ENCODE measurements at regions not wholly inside any gene's neighbourhood (a gene's known extent, or its start where the extent isn't known, plus 50 kb on each side); places are given as distances from the start of the nearest gene placed in this dataset.

DNA sequence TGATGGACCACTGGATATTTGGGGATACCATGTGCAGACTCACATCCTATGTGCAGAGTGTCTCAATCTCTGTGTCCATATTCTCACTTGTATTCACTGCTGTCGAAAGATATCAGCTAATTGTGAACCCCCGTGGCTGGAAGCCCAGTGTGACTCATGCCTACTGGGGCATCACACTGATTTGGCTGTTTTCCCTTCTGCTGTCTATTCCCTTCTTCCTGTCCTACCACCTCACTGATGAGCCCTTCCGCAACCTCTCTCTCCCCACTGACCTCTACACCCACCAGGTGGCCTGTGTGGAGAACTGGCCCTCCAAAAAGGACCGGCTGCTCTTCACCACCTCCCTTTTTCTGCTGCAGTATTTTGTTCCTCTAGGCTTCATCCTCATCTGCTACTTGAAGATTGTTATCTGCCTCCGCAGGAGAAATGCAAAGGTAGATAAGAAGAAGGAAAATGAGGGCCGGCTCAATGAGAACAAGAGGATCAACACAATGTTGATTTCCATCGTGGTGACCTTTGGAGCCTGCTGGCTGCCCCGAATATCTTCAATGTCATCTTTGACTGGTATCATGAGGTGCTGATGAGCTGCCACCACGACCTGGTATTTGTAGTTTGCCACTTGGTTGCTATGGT, 54.5 kb upstream of the HNRNPA0 start:
- peak; percentile 2 for DNase-seq

DNA sequence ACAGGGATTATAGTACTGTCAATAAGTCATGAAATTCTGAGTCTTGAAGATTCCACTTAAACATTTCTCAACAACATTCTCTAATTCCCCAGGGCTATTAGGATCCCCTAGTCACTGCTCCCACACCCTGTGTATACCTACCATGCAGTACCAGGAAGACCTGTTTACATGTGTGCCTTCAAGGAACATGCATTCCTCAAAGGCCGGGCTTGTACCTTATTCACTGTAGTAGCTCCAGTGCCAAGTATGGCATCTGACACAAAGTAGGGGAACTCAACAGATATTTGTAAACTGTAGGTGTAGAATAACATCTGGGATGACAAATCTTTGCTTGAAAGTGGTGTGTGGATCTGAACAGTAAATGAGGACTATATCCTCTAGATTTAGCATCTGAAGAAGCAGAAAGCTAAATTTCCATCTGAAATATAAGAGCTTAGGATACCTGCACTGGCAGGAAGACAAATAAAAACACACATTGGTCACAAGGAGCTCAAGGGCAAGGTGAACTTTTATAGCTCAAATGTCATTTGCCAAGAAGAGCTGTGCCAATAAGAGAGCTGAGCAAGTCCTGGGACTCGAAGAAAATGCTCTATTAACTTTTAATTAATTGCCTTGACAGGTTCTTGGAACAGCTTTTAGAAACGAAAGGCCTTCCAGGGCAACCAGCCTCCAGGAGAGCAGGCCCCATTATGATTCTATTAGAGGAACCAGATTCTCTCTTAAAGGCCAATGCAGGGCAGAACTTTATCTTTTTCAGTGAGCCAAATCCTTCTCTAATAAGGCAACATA, 52.3 kb upstream of the MYOT start:
- DNase-seq, result no peak
